HG03558 (cell line): ENCODE measurements at regions not wholly inside any gene's neighbourhood (a gene's known extent, or its start where the extent isn't known, plus 50 kb on each side); places are given as distances from the start of the nearest gene placed in this dataset.

Experiments
- ATAC-seq: cut with Tn5 transposase; IDR thresholded peaks from one replicate; pipeline ENCODE4 v1.9.1; 2021; ENCODE audit warnings: moderate number of reproducible peaks; ENCODE audit not compliant: unreplicated experiment; ENCODE audit errors: extremely low read depth

GRCh38 chr10:78758176-78758575, 310.6 kb upstream of the ZMIZ1 start:
- ATAC-seq = no peak

- no peak for ATAC-seq
Observed at GRCh38 chr10:78759456-78760120, 309.2 kb upstream of the ZMIZ1 start.

- no peak for ATAC-seq
Observed at GRCh38 chr10:78760463-78761310, 308.1 kb upstream of the ZMIZ1 start.

GRCh38 chr10:78761311-78761781, 307.4 kb upstream of the ZMIZ1 start:
- no peak for ATAC-seq

GRCh38 chr10:78762086-78762630, 306.6 kb upstream of the ZMIZ1 start:
- ATAC-seq = no peak

- no peak for ATAC-seq
Observed at GRCh38 chr10:78763234-78763633, 305.5 kb upstream of the ZMIZ1 start.

- no peak for ATAC-seq
Observed at GRCh38 chr10:78763651-78764395, 304.9 kb upstream of the ZMIZ1 start.

GRCh38 chr10:78764436-78764835, 304.3 kb upstream of the ZMIZ1 start:
- no peak for ATAC-seq

GRCh38 chr10:78764846-78765430, 303.8 kb upstream of the ZMIZ1 start:
- ATAC-seq = no peak

- no peak for ATAC-seq
Observed at GRCh38 chr10:78765726-78766335, 302.9 kb upstream of the ZMIZ1 start.

- no peak for ATAC-seq
Observed at GRCh38 chr10:78766603-78767002, 302.2 kb upstream of the ZMIZ1 start.

GRCh38 chr10:78768041-78768835, 300.5 kb upstream of the ZMIZ1 start:
- no peak for ATAC-seq

GRCh38 chr10:78768876-78769275, 299.9 kb upstream of the ZMIZ1 start:
- ATAC-seq = no peak

- no peak for ATAC-seq
Observed at GRCh38 chr10:78769526-78769925, 299.2 kb upstream of the ZMIZ1 start.

- no peak for ATAC-seq
Observed at GRCh38 chr10:78770167-78771090, 298.3 kb upstream of the ZMIZ1 start.

- no peak for ATAC-seq
Observed at GRCh38 chr10:78771260-78771659, 297.5 kb upstream of the ZMIZ1 start.

GRCh38 chr10:78771808-78772455, 296.8 kb upstream of the ZMIZ1 start:
- no peak for ATAC-seq

GRCh38 chr10:78772486-78772885, 296.3 kb upstream of the ZMIZ1 start:
- ATAC-seq = no peak
